Stomach (tissue), 4 donors: ENCODE measurements at regions not wholly inside any gene's neighbourhood (a gene's known extent, or its start where the extent isn't known, plus 50 kb on each side); places are given as distances from the start of the nearest gene placed in this dataset.

ENCODE experiments used
- CTCF ChIP-seq, 7 experiments: fragments of 450-650 bp in 4 of 7; fragments of 200-600 bp in 3 of 7; sonication (generic) in 3 of 7; IDR thresholded peaks; one replicate each; pipeline ENCODE4 v1.5.1; 2016 to 2019; ENCODE audit warnings: antibody characterized with exemption in 7 of 7, control low read depth in 2 of 7, mild to moderate bottlenecking in 1 of 7
- EP300 ChIP-seq: sonication (generic); formaldehyde crosslinking; IDR thresholded peaks from one replicate; pipeline ENCODE4 v1.6.1; 2017; ENCODE audit warnings: antibody characterized with exemption
- POLR2A ChIP-seq, 4 donors: fragments of 450-650 bp; IDR thresholded peaks; one replicate each; pipeline ENCODE4 v1.6.1; 2016; ENCODE audit warnings: antibody characterized with exemption in 4 of 4, control low read depth in 2 of 4, mild to moderate bottlenecking in 1 of 4, moderate library complexity in 1 of 4
- POLR2AphosphoS5 ChIP-seq, 3 donors: sonication (generic); formaldehyde crosslinking; IDR thresholded peaks; one replicate each; pipeline ENCODE4 v1.6.1; 2016; ENCODE audit warnings: antibody characterized with exemption in 3 of 3

- TF ChIP-seq EP300 (no peak), CTCF (IDR thresholded peaks at IDR 0.05) (no peak), POLR2A (IDR thresholded peaks at IDR 0.05) (no peak), POLR2AphosphoS5 (IDR thresholded peaks at IDR 0.05) (no peak)
These were observed 215.3 kb upstream of the CTSO start for GRCh38 chr4:156169011-156169410.
